NCI-H82 (cell line): ENCODE measurements at regions not wholly inside any gene's neighbourhood (a gene's known extent, or its start where the extent isn't known, plus 50 kb on each side); places are given as distances from the start of the nearest gene placed in this dataset.

ENCODE experiments used
- DNase-seq: peaks from one replicate; lab custom pipeline; 2025; lab: John Stamatoyannopoulos, UW

GRCh38 chr14:22513066-22513812, 75.8 kb downstream of the DAD1 start:
- no peak for DNase-seq

- no peak for DNase-seq
Measured at GRCh38 chr14:22512106-22512814, 76.8 kb downstream of the DAD1 start.

GRCh38 chr14:22510527-22511110, 78.4 kb downstream of the DAD1 start:
- no peak for DNase-seq

GRCh38 chr14:22509751-22510300, 79.2 kb downstream of the DAD1 start:
- DNase-seq = no peak

GRCh38 chr14:22509036-22509709, 79.9 kb downstream of the DAD1 start:
- no peak for DNase-seq

- no peak for DNase-seq
Measured at GRCh38 chr14:22508662-22509035, 80.4 kb downstream of the DAD1 start.

- no peak for DNase-seq
Measured at GRCh38 chr14:22508150-22508457, 80.9 kb downstream of the DAD1 start.

- no peak for DNase-seq
Measured at GRCh38 chr14:22506778-22507351, 82.2 kb downstream of the DAD1 start.

GRCh38 chr14:22506378-22506710, 82.7 kb downstream of the DAD1 start:
- DNase-seq = no peak

GRCh38 chr14:22505697-22506377, 83.2 kb downstream of the DAD1 start:
- DNase-seq = peak; percentile 9

- DNase-seq = no peak
Measured at GRCh38 chr14:22505309-22505696, 83.7 kb downstream of the DAD1 start.

- DNase-seq = peak; percentile 17
Measured at GRCh38 chr14:22502551-22502950, 86.5 kb downstream of the DAD1 start.

GRCh38 chr14:22502007-22502406, 87.0 kb downstream of the DAD1 start:
- DNase-seq = peak; percentile 88

- no peak for DNase-seq
Measured at GRCh38 chr14:22500954-22501726, 87.9 kb downstream of the DAD1 start.

GRCh38 chr14:22500525-22500924, 88.5 kb downstream of the DAD1 start:
- DNase-seq = peak; percentile 60

GRCh38 chr14:22497671-22498093, 91.3 kb downstream of the DAD1 start:
- no peak for DNase-seq

GRCh38 chr14:22497144-22497423, 91.9 kb downstream of the DAD1 start:
- DNase-seq = no peak

GRCh38 chr14:22494486-22495135, 94.4 kb downstream of the DAD1 start:
- DNase-seq = no peak

GRCh38 chr14:22493753-22494152, 95.3 kb downstream of the DAD1 start:
- DNase-seq = no peak

GRCh38 chr14:22492622-22493542, 96.1 kb downstream of the DAD1 start:
- DNase-seq = no peak
